ENCODE measurements at regions not wholly inside any gene's neighbourhood (a gene's known extent, or its start where the extent isn't known, plus 50 kb on each side); places are given as distances from the start of the nearest gene placed in this dataset.

- Histone ChIP-seq H3K36me3 (no peaks in the 10 kb centered on the region), H3K27ac (no peak overlapping the region), H3K9me3 (peaks cover 0 to 99% (median 38%) of the 10 kb centered on the region in 8 donors), H3K4me1 (no peaks in the 10 kb centered on the region), H3K27me3 (replicated peaks in 1 of 7) (no peaks in the 10 kb centered on the region), H3K4me3 (no peak overlapping the region)
- TF ChIP-seq POLR2AphosphoS5 (IDR thresholded peaks at IDR 0.05) (no peak), CTCF (IDR thresholded peaks at IDR 0.05 in 8 of 11, conservative IDR thresholded peaks at IDR 0.05 in 3 of 11) (no peak), POLR2A (IDR thresholded peaks at IDR 0.05) (no peak)
- peak; percentile 61 for DNase-seq
- WGBS, 5 donors: 69 to 76% (median 74%) methylated on average over 11 to 14 of the region's 14 CpGs
- intact Hi-C loops (cut with DNase I; ENCODE audit: low total_unique reads): no loop called here
Observed at GRCh38 chr7:57211428-57212100, 79.3 kb upstream of the ZNF479 start.

GRCh38 chr7:57215423-57215822, 83.2 kb upstream of the ZNF479 start:
- peak; percentile 61 for DNase-seq
- intact Hi-C loops (cut with DNase I; ENCODE audit: low total_unique reads): no loop called here
- TF ChIP-seq POLR2A (IDR thresholded peaks at IDR 0.05) (no peak), CTCF (IDR thresholded peaks at IDR 0.05 in 8 of 11, conservative IDR thresholded peaks at IDR 0.05 in 3 of 11) (no peak), POLR2AphosphoS5 (IDR thresholded peaks at IDR 0.05) (no peak)
- Histone ChIP-seq H3K4me3 (no peak overlapping the region), H3K36me3 (no peaks in the 10 kb centered on the region), H3K27ac (no peak overlapping the region), H3K27me3 (replicated peaks in 1 of 7) (no peaks in the 10 kb centered on the region), H3K9me3 (peaks cover 0 to 99% (median 62%) of the 10 kb centered on the region in 8 donors), H3K4me1 (no peaks in the 10 kb centered on the region)
- WGBS, 5 donors: 64 to 86% (median 72%) methylated on average over 9 of the region's 9 CpGs

- H3K27me3 ChIP-seq (replicated peaks in 1 of 7): no peaks in the 10 kb centered on the region
- no peaks in the 10 kb centered on the region for H3K36me3 ChIP-seq
- intact Hi-C loops (cut with DNase I; ENCODE audit: low total_unique reads): no loop called here
- 61 to 74% (median 67%) methylated on average over 6 of the region's 6 CpGs for WGBS, 5 donors
- TF ChIP-seq POLR2A (IDR thresholded peaks at IDR 0.05) (no peak), CTCF (IDR thresholded peaks at IDR 0.05 in 8 of 11, conservative IDR thresholded peaks at IDR 0.05 in 3 of 11) (no peak), POLR2AphosphoS5 (IDR thresholded peaks at IDR 0.05) (no peak)
- H3K4me1 ChIP-seq: no peaks in the 10 kb centered on the region
- no peak overlapping the region for H3K27ac ChIP-seq
- DNase-seq: peak; percentile 41
- H3K9me3 ChIP-seq: peaks cover 0 to 99% (median 67%) of the 10 kb centered on the region in 8 donors
- H3K4me3 ChIP-seq: no peak overlapping the region
Observed at GRCh38 chr7:57216340-57216739, 84.1 kb upstream of the ZNF479 start.

- intact Hi-C loops (cut with DNase I; ENCODE audit: low total_unique reads): no loop called here
- DNase-seq: peak; percentile 35
- Histone ChIP-seq H3K27ac (no peak overlapping the region), H3K27me3 (replicated peaks in 1 of 7) (no peaks in the 10 kb centered on the region), H3K4me1 (no peaks in the 10 kb centered on the region), H3K36me3 (no peaks in the 10 kb centered on the region), H3K4me3 (no peak overlapping the region), H3K9me3 (peaks cover 0 to 100% (median 77%) of the 10 kb centered on the region in 8 donors)
- 71 to 76% (median 74%) methylated on average over 7 of the region's 7 CpGs for WGBS, 5 donors
- no peak for TF ChIP-seq POLR2A (IDR thresholded peaks at IDR 0.05)
- TF ChIP-seq POLR2AphosphoS5 (IDR thresholded peaks at IDR 0.05): no peak
- no peak for TF ChIP-seq CTCF (IDR thresholded peaks at IDR 0.05 in 8 of 11, conservative IDR thresholded peaks at IDR 0.05 in 3 of 11)
Observed at GRCh38 chr7:57218196-57218716, 86.0 kb upstream of the ZNF479 start.
